Sigmoid colon (tissue), 3 donors: ENCODE measurements at regions not wholly inside any gene's neighbourhood (a gene's known extent, or its start where the extent isn't known, plus 50 kb on each side); places are given as distances from the start of the nearest gene placed in this dataset.

ENCODE experiments used
- CTCF ChIP-seq, 4 experiments: fragments of 450-650 bp in 3 of 4; fragments of 200-600 bp in 1 of 4; IDR thresholded peaks; one replicate each; pipeline ENCODE4 v1.5.1; 2016 to 2019; ENCODE audit warnings: antibody characterized with exemption in 4 of 4, mild to moderate bottlenecking in 3 of 4, moderate library complexity in 2 of 4
- POLR2A ChIP-seq, 2 donors: fragments of 450-650 bp; IDR thresholded peaks; one replicate each; pipeline ENCODE4 v1.6.1; 2016; ENCODE audit warnings: antibody characterized with exemption in 2 of 2, mild to moderate bottlenecking in 2 of 2, moderate library complexity in 2 of 2

- TF ChIP-seq CTCF (IDR thresholded peaks at IDR 0.05) (no peak), POLR2A (IDR thresholded peaks at IDR 0.05) (no peak)
Observed at GRCh38 chr20:50320005-50320900, 129.6 kb downstream of the CEBPB start.
